ENCODE measurements at regions not wholly inside any gene's neighbourhood (a gene's known extent, or its start where the extent isn't known, plus 50 kb on each side); places are given as distances from the start of the nearest gene placed in this dataset.

GRCh38 chr17:33451221-33451620 lies 158.1 kb upstream of the ASIC2 start:
- H3K4me3 ChIP-seq (ENCODE audit: insufficient read depth, low read depth, low read length) = no peak overlapping the region
- H3K79me1 ChIP-seq (ENCODE audit: low read depth in 1 of 2, low read length in 2 of 2) = no peaks in the 10 kb centered on the region
- no peaks in the 10 kb centered on the region for H3K9me3 ChIP-seq (ENCODE audit: control insufficient read depth, insufficient read depth, low read length)
- no peak overlapping the region for H2BK15ac ChIP-seq (ENCODE audit: low read depth, low read length)
- H3K14ac ChIP-seq (replicated peaks; ENCODE audit: low read depth, low read length) = no peak overlapping the region
- no peak overlapping the region for H2BK120ac ChIP-seq (ENCODE audit: low read depth, low read length)
- in situ Hi-C loops (cut with MboI; ENCODE audit: low sequenced_read_pairs) = no loop called here
- H3K56ac ChIP-seq (ENCODE audit: extremely low read depth, insufficient read depth, low read length) = no peak overlapping the region
- POLR2A ChIA-PET (ENCODE audit: unreplicated experiment) = no interaction called here
- intact Hi-C loops (cut with micrococcal nuclease) = no loop called here
- H3K4me1 ChIP-seq (ENCODE audit: control insufficient read depth, insufficient read depth, low read length) = no peaks in the 10 kb centered on the region
- no peak overlapping the region for H2AFZ ChIP-seq (replicated peaks; ENCODE audit: low read length, poor library complexity)
- H4K91ac ChIP-seq (ENCODE audit: insufficient read depth, low read depth, low read length) = no peak overlapping the region
- H3K4me2 ChIP-seq (ENCODE audit: low read depth, low read length) = no peak overlapping the region
- no peak overlapping the region for H3K27ac ChIP-seq (ENCODE audit: insufficient read depth, low read length)
- ATAC-seq (ENCODE audit: low read depth) (no peak), DNase-seq (no peak)
- BruUV-seq (replicated peaks) = no TSS peak
- TF ChIP-seq MAFK (IDR thresholded peaks at IDR 0.05; ENCODE audit: low read depth, low read length) = no peak
- no peak for TF ChIP-seq RFX5 (IDR thresholded peaks at IDR 0.05; ENCODE audit: low read depth, low read length)
- H3K23ac ChIP-seq (ENCODE audit: low read depth, low read length) = no peak overlapping the region
- H3K9ac ChIP-seq (ENCODE audit: low read depth, low read length) = no peak overlapping the region
- H2BK20ac ChIP-seq (ENCODE audit: low read depth, low read length) = no peak overlapping the region
- CTCF ChIA-PET = no interaction called here
- H3K27me3 ChIP-seq (ENCODE audit: control insufficient read depth, insufficient read depth, low read length) = no peaks in the 10 kb centered on the region
- no peaks in the 10 kb centered on the region for H4K20me1 ChIP-seq (ENCODE audit: insufficient read depth, low read length)
- H2AK5ac ChIP-seq (ENCODE audit: low read depth, low read length) = no peak overlapping the region
- no peak overlapping the region for H4K8ac ChIP-seq (ENCODE audit: low read depth in 2 of 2, low read length in 2 of 2)
- H2BK5ac ChIP-seq (ENCODE audit: low read depth, low read length, poor library complexity, severe bottlenecking) = no peak overlapping the region
- dilution Hi-C loops (cut with HindIII; ENCODE audit: low sequenced_read_pairs, unreplicated experiment) = no loop called here
- no peak overlapping the region for H2AK9ac ChIP-seq (replicated peaks; ENCODE audit: low read depth, low read length, poor library complexity)
- 61% methylated on average over 7 of the region's 7 CpGs; no CpG with 5 or more reads in 1 of the 2 experiments for WGBS, 2 experiments (ENCODE audit: extremely low coverage in 2 of 2, insufficient read length in 1 of 2)
- H3K4ac ChIP-seq (ENCODE audit: low read depth, low read length) = no peak overlapping the region
- no peaks in the 10 kb centered on the region for H3K9me1 ChIP-seq (ENCODE audit: insufficient read depth, low read length)
- H3K18ac ChIP-seq (ENCODE audit: low read depth, low read length) = no peak overlapping the region
- H3K36me3 ChIP-seq (ENCODE audit: control insufficient read depth, insufficient read depth, low read length) = no peaks in the 10 kb centered on the region
- no peak overlapping the region for H4K5ac ChIP-seq (ENCODE audit: low read depth, low read length)

Data from IMR-90 (cell line).